ENCODE measurements at regions not wholly inside any gene's neighbourhood (a gene's known extent, or its start where the extent isn't known, plus 50 kb on each side); places are given as distances from the start of the nearest gene placed in this dataset.
"Not testable (repeated sequence)": the region's sequence is repeated elsewhere in the genome, so short reads cannot be mapped to it uniquely, and the experiment has no call there.

DNA sequence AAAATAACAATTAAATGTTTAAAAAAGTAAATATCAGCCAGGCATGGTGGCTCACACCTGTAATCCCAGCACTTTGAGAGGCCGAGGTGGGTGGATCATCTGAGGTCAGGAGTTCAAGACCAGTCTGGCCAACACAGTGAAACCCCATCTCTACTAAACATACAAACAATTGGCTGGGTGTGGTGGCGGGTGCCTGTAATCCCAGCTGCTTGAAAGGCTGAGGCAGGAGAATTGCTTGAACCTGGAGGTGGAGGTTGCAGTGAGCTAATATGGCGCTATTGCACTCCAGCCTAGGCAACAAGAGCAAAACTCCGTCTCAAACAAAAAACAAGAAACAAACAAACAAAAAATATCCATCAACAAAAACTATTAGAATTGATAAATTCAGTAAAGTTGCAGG lies 77.5 kb downstream of the SNX5 start:
- H3K4me3 ChIP-seq (ENCODE audit: low read depth, low read length); DNase-seq (ENCODE audit: low read depth): not testable (repeated sequence)

DNA sequence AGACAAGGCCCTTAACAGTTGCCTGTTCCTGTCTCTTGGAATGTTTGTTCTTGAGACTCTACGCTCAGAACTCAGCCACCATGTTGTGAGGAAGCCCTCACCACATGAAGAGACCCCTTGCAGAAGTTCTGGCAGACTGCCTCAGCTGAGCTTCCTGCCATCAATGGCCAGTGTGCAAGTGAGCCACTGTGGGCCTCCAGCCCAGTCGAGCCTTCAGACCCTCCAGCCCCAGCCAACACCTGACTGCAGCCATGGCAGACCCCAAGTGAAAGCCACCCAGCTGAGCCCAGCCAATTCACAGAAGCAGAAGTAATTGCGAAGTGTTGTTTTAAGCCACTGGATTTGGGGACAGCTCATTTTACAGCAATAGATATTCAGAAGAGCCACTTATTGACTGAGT lies 78.3 kb downstream of the SNX5 start:
- H3K4me3 ChIP-seq (ENCODE audit: low read depth, low read length): no peak overlapping the region
- DNase-seq (ENCODE audit: low read depth): no peak
- TF ChIP-seq, protein P1, sequence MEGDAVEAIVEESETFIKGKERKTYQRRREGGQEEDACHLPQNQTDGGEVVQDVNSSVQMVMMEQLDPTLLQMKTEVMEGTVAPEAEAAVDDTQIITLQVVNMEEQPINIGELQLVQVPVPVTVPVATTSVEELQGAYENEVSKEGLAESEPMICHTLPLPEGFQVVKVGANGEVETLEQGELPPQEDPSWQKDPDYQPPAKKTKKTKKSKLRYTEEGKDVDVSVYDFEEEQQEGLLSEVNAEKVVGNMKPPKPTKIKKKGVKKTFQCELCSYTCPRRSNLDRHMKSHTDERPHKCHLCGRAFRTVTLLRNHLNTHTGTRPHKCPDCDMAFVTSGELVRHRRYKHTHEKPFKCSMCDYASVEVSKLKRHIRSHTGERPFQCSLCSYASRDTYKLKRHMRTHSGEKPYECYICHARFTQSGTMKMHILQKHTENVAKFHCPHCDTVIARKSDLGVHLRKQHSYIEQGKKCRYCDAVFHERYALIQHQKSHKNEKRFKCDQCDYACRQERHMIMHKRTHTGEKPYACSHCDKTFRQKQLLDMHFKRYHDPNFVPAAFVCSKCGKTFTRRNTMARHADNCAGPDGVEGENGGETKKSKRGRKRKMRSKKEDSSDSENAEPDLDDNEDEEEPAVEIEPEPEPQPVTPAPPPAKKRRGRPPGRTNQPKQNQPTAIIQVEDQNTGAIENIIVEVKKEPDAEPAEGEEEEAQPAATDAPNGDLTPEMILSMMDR (IDR thresholded peaks at IDR 0.05; ENCODE audit: insufficient read depth, low read length): no peak

DNA sequence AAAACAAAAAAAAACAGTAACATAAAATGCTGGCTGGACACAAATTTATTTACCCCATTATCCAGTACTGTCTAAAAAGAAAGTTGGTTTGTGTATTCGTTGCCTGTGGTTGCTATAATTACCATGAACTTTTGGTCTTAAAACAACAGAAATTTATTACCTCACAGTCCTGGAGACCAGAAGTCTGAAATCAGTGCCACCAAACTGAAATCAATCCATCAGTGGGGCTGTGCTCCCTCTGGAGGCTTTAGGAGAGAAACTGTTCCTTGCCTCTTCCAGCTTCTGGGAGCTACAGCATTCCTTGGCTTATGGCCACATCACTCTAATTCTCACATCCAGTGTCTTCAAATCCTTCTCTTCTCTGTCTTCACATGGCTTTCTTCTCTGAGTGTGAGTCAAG lies 79.4 kb downstream of the SNX5 start:
- TF ChIP-seq, protein P1 (IDR thresholded peaks at IDR 0.05; ENCODE audit: insufficient read depth, low read length): peak; percentile 39
- H3K4me3 ChIP-seq (ENCODE audit: low read depth, low read length): no peak overlapping the region
- peak; percentile 65 for DNase-seq (ENCODE audit: low read depth)

DNA sequence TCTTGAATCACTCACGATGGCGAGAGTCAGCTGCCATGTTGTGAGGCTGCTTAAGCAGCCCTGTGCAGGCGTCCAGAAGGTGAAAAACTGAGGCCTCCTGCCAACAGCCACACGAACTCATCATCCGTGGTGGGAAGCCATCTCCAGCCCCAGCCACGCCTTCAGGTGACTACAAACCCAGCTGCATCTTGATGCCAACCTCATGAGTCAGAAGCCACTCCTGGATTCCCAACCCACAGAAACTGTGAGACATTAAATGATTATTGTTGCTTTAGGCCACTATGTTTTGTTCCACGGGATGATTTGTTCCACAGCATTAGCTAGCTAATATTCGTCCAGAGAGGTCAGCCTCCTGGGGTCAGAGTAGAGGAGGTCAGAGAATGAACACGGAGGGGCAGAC lies 80.5 kb downstream of the SNX5 start:
- no peak for DNase-seq (ENCODE audit: low read depth)
- H3K4me3 ChIP-seq (ENCODE audit: low read depth, low read length): no peak overlapping the region

DNA sequence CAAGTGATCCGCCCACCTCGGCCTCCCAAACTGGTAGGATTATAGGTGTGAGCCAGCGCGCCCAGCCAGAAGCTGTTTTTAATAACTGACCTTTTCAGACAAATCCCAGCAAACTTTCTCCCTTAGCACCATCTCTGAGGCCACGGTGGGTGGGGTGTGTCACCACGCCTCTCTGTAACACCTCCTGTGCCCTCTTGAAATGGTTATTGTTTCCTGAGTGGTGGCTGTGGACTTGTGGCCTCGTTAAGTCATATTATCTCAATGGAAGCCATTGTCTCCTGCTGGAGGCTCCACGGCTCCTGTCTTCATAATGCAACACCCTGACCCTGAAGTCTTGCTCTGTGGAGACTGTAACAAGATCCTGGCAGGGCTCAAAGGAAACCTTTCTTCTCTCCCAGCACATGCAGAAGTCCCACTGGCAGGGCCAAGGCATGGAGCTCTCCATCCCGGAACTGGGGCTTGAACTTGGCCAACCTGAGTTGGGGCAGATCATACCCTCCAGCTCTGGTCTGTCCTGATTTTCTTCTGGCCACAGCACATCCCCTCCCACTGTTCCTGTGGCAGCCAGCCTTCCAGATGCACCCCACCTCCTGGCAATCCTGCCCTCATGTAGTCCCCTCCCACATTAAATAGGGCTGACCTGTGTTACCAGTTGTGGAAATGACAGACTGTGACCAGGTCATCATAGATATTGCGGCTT lies 81.1 kb downstream of the SNX5 start:
- DNase-seq (ENCODE audit: low read depth): no peak
- TF ChIP-seq, protein P1 (IDR thresholded peaks at IDR 0.05; ENCODE audit: insufficient read depth, low read length): no peak
- no peak overlapping the region for H3K4me3 ChIP-seq (ENCODE audit: low read depth, low read length)

More for the DNA sequence above, 80.5 kb downstream of the SNX5 start:
- TF ChIP-seq, protein P1 (IDR thresholded peaks at IDR 0.05; ENCODE audit: insufficient read depth, low read length): no peak

DNA sequence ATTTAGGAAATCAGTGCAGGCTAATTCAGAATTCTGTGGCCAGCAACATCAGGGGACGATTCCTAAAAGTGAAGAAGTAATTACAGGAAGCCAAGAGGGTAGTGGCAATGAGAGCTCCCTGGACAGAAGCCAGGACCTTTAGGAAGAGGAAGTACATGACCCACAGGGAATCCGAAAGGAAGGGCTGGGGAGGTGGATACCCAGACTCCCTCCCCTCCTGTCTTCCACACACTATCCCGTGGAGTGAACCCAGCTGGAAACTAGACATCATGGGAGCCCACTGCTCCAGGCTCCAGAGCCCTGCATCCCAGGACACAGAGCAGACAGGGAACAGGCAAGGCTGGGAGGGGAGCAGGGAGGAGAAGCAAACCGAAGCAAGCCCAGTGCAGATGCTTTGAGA lies 83.0 kb downstream of the SNX5 start:
- TF ChIP-seq, protein P1 (IDR thresholded peaks at IDR 0.05; ENCODE audit: insufficient read depth, low read length): no peak
- H3K4me3 ChIP-seq (ENCODE audit: low read depth, low read length): no peak overlapping the region
- DNase-seq (ENCODE audit: low read depth): no peak

DNA sequence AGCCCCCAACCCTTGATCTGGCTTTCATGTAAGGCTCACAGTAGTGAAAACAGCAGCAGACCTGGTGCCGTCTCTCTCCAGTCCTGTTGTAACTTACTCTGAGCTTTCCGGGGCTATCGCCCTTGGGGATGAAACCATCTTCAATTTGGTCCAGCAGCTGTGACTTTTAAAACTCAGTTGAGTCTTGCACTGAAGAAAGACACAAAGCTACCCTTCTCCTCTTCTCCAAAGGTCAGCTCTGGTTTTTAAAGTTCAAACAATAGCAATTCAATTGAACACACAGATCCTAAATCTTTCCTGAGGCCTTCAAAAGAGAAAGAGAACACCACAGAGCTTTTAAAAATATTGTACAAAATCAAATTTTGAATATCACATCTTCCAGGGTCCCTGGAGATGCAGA lies 83.5 kb downstream of the SNX5 start:
- H3K4me3 ChIP-seq (ENCODE audit: low read depth, low read length): no peak overlapping the region
- DNase-seq (ENCODE audit: low read depth): no peak
- TF ChIP-seq, protein P1 (IDR thresholded peaks at IDR 0.05; ENCODE audit: insufficient read depth, low read length): no peak
